ENCODE measurements at regions not wholly inside any gene's neighbourhood (a gene's known extent, or its start where the extent isn't known, plus 50 kb on each side); places are given as distances from the start of the nearest gene placed in this dataset.

- no peak for DNase-seq
Observed at GRCh38 chr7:25930492-25931048, 221.4 kb upstream of the NFE2L3 start.

GRCh38 chr7:25931156-25931555, 220.8 kb upstream of the NFE2L3 start:
- DNase-seq: no peak

GRCh38 chr7:25933921-25934320, 218.1 kb upstream of the NFE2L3 start:
- no peak for DNase-seq

- no peak for DNase-seq
Observed at GRCh38 chr7:25940086-25940906, 211.7 kb upstream of the NFE2L3 start.

GRCh38 chr7:25944777-25945515, 207.1 kb upstream of the NFE2L3 start:
- DNase-seq: no peak

GRCh38 chr7:25945608-25946007, 206.4 kb upstream of the NFE2L3 start:
- no peak for DNase-seq

- DNase-seq: no peak
Observed at GRCh38 chr7:25946181-25946580, 205.8 kb upstream of the NFE2L3 start.

- DNase-seq: no peak
Observed at GRCh38 chr7:25947669-25948516, 204.1 kb upstream of the NFE2L3 start.

GRCh38 chr7:25949736-25950487, 202.1 kb upstream of the NFE2L3 start:
- no peak for DNase-seq

- DNase-seq: peak; percentile 93
Observed at GRCh38 chr7:25950488-25951413, 201.2 kb upstream of the NFE2L3 start.

GRCh38 chr7:25951414-25952260, 200.4 kb upstream of the NFE2L3 start:
- DNase-seq: no peak

- DNase-seq: no peak
Observed at GRCh38 chr7:25952261-25953057, 199.5 kb upstream of the NFE2L3 start.

- DNase-seq: no peak
Observed at GRCh38 chr7:25953859-25954258, 198.1 kb upstream of the NFE2L3 start.

GRCh38 chr7:25954395-25954794, 197.6 kb upstream of the NFE2L3 start:
- DNase-seq: no peak

- DNase-seq: no peak
Observed at GRCh38 chr7:25959168-25959734, 192.7 kb upstream of the NFE2L3 start.

- DNase-seq: no peak
Observed at GRCh38 chr7:25963733-25964132, 188.3 kb upstream of the NFE2L3 start.

- DNase-seq: no peak
Observed at GRCh38 chr7:25964483-25964991, 187.5 kb upstream of the NFE2L3 start.

GRCh38 chr7:25965405-25966123, 186.4 kb upstream of the NFE2L3 start:
- DNase-seq: no peak

Data from CD4-positive, alpha-beta T cell treated with Interleukin-12 subunit alpha and Interleukin-12 subunit beta, for 1 hour (primary cell).